GM19193 (cell line): ENCODE measurements at regions not wholly inside any gene's neighbourhood (a gene's known extent, or its start where the extent isn't known, plus 50 kb on each side); places are given as distances from the start of the nearest gene placed in this dataset.

ENCODE experiments used
- POLR2A ChIP-seq: IDR thresholded peaks from 4 replicates; pipeline ENCODE4 v1.6.1; 2011; ENCODE audit not compliant: insufficient read depth, insufficient read length; ENCODE audit errors: extremely low read depth

DNA sequence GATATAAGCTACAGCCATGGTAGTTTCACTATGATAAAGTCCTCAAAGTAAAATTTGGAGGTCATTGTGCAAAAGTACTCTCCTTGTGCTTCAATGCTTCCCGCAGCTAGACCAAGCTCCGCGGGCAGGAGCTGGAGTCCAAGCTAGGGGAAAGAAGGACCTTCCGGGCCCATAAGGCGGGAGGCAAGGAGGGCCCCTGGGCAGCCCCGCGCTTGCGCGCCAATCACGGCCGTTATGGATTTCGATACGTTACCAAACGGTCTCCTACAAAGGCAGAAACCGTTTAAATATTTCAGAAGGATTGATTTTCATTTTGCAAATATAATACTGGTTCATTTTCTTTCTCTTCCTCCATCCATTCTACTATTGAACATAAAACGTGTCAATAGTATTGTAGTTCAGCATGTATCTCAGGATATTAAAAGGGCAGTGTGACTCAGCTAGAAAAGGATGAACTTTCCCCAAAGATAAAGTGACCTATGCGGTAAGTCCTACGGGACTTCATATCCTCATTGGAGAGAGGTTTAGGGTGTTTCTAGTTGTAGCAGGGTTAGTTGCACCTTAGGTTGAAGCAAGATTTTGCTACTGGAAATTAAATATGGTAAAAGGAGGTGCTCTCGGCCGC lies 128.0 kb downstream of the KIF20B start:
- TF ChIP-seq POLR2A: no peak

GRCh38 chr10:89829887-89830269 lies 128.5 kb downstream of the KIF20B start:
- TF ChIP-seq POLR2A: no peak

- no peak for TF ChIP-seq POLR2A
These were observed 129.2 kb downstream of the KIF20B start for GRCh38 chr10:89830624-89831023.

- no peak for TF ChIP-seq POLR2A
These were observed 135.4 kb downstream of the KIF20B start for GRCh38 chr10:89836840-89837164.

- peak; percentile 32 for TF ChIP-seq POLR2A
These were observed 136.0 kb downstream of the KIF20B start for GRCh38 chr10:89837165-89838043.

DNA sequence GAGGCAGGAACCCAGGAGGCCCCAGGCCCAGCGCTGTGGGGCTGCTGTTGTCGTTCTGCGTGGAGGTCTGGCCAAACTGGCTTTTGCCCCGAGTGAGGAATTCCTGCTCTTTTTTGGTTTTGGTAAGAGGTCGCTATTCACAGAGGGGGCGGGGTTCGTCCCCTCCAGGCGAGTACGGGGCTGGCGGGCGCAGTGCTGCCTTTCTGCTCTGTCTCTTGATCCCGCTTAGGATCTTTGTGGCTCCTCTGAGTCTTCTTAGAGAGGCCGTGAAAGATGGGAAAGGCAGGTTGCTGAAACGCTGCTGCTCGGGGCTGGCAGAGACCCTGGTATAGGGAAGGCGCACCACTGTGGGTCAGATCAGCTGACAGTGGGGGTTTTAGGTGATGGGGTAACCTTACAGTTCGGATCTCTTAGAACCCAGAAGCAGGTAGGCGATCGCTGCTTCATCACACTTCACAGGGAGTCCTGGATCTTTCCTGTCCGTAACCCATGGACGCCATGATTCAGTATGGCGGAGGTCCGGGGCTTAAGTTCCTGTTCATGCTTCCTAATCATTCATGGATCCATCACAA lies 136.7 kb downstream of the KIF20B start:
- no peak for TF ChIP-seq POLR2A

- no peak for TF ChIP-seq POLR2A
These were observed 144.3 kb downstream of the KIF20B start for GRCh38 chr10:89845541-89846280.

DNA sequence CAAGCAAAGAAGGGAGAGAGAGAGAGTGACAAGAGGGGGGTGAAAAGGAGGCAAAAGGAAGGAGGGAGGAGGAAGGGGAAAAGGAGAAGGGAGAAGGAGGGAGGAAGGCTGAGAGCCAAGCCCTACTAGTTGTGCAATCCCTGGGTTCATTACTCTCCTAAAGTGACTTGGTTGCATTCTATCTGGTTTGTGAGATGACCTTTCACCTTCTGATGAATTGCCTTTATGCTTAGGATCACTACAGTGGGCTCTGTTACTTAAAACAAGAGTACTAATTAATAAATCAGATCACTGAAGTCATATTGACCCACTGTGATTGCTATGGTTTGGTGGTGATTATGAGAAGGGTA lies 144.9 kb downstream of the KIF20B start:
- no peak for TF ChIP-seq POLR2A

DNA sequence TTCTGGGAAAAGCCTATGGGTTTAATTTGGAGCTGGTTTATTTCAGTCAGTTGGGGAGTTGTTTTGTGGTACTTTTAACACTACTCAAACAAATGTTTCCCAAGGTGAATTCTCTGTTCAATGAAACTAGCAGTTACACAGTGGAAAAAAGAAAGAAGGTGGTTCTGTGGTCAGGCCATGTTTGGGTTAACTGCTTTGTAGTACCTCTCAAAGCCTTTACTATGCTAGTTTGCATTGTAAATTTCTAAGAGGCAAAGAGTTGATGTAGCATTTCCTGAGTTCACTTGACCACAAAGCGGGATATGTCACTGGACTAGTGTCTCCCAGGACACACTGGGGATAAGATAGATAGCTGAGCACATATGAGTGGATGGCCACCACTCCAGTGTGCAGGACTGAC lies 145.4 kb downstream of the KIF20B start:
- no peak for TF ChIP-seq POLR2A

DNA sequence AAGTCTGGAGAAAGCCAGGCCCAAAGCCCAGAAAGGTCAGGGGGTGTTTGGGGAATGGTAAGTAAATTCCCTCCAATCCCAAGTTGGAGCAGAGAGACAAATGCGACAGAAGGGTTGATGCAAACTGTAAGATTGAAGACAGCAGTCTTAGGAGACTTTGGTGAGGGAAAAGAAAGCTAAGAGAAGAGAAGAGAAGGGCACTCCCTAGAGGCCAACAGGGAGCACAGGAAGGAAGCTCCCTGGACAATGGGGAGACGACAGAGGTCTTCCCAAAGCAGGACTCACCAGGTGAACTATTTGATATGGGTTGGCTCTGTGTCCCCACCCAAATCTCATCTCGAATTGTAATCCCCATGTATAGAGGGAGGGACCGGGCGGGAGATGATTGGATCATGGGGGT lies 151.5 kb downstream of the KIF20B start:
- TF ChIP-seq POLR2A: no peak

DNA sequence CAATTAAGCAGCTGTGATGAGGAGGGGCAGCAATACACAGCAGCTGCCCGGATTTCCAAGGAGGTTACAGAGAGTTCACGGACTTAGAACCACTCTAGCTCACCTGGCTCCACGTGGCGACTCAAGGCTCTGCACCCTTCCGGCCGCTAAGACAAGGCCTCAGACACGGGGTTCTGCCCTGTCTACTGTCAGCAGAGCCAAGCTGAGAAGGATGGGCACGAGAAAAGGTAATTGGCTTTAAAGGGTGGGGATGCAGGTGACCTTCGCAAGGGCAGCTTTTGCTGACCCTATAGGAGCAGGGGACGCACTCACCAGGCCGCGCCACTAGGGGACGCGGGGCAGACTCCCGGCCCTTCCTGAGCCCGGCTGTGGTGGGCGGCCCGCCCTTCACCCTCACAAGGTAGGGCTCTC lies 152.4 kb downstream of the KIF20B start:
- TF ChIP-seq POLR2A: no peak

DNA sequence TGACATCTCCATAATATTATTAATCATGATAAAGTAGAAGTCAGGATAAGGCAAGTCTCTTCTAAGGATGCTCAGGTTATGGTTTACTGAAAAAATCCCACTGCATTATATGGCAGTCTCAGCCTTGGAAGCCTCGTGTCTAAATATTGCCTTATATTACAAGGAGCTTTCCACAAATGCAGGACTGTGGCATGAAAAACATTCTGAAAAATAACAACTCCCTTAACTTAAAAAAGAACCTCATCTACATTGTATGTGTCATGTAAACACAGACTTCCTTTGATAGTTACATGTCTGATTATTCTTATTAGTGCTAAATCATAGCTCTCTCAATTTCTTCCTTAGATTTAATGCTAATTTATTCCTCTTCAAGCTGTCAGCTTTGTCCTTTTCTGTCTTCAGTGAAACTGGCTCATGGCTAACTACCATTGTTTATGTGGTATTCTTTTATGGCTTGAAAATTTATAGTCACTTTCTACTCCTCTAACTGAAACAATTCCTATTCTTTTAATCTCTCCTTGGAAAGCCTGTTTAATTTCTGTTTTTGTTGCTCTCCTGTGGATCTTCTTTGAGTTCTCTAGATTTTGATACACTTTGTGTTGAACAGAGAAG lies 156.1 kb downstream of the KIF20B start:
- TF ChIP-seq POLR2A: no peak

DNA sequence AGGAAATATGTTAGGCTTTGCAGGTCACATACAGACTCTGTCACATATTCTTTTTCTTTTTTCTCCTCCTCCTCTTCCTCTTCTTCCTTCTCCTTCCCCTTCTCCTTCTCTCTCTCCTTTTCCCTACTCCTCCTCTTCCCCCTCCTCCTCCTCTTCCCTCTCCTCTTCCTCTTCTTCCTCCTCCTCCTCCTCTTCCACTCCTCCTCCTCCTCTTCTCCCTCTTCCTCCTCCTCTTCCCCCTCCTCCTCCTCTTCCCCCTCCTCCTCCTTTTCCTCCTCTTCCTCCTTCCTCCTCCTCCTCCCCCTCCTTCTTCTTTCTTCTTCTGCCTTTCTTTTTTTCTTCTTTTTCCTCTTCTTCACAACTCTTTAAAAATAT lies 159.8 kb downstream of the KIF20B start:
- no peak for TF ChIP-seq POLR2A

- no peak for TF ChIP-seq POLR2A
These were observed 160.4 kb downstream of the KIF20B start for GRCh38 chr10:89861584-89862301.
